Lower lobe of right lung (tissue), 2 donors: ENCODE measurements at regions not wholly inside any gene's neighbourhood (a gene's known extent, or its start where the extent isn't known, plus 50 kb on each side); places are given as distances from the start of the nearest gene placed in this dataset.

Experiments used
- ATAC-seq, 2 donors: fragments of 200-7000 bp; cut with Tn5 transposase; one replicate each; pipeline ENCODE4 v1.9.1; 2020 to 2022; ENCODE audit warnings: mild to moderate bottlenecking in 2 of 2, moderate library complexity in 2 of 2
- DNase-seq: peaks from one replicate; pipeline ENCODE4 v3.0.0-alpha.2; 2020
- H3K27ac ChIP-seq: fragments of 200-600 bp; one replicate; pipeline ENCODE4 v1.8.0; 2022
- H3K27me3 ChIP-seq: fragments of 200-600 bp; one replicate; pipeline ENCODE4 v1.8.0; 2022; ENCODE audit warnings: low read depth
- H3K36me3 ChIP-seq: fragments of 200-600 bp; one replicate; pipeline ENCODE4 v1.8.0; 2022; ENCODE audit warnings: mild to moderate bottlenecking
- H3K4me1 ChIP-seq: fragments of 200-600 bp; one replicate; pipeline ENCODE4 v1.8.0; 2022
- H3K4me3 ChIP-seq: fragments of 200-600 bp; one replicate; pipeline ENCODE4 v1.8.0; 2022; ENCODE audit warnings: mild to moderate bottlenecking
- H3K9me3 ChIP-seq: fragments of 200-600 bp; one replicate; pipeline ENCODE4 v1.8.0; 2022
- CTCF ChIP-seq: fragments of 200-600 bp; IDR thresholded peaks from one replicate; pipeline ENCODE4 v1.8.0; 2022; ENCODE audit warnings: antibody characterized with exemption, mild to moderate bottlenecking
- intact Hi-C: fragments of 100-400 bp; cut with DNase I; formaldehyde crosslinking; loops from one replicate; pipeline ENCODE4 v1.11.0; 2022
- donor health status: DM: no; HTN: yes; CAD: no; lungs with severe emphysema.

GRCh38 chr6:3560211-3560610, 103.4 kb upstream of the SLC22A23 start:
- H3K4me3 ChIP-seq, result no peak overlapping the region
- no peaks in the 10 kb centered on the region for H3K9me3 ChIP-seq
- no peaks in the 10 kb centered on the region for H3K4me1 ChIP-seq
- H3K27ac ChIP-seq, result no peak overlapping the region
- no peak for TF ChIP-seq CTCF
- ATAC-seq, result no peak
- H3K36me3 ChIP-seq, result no peaks in the 10 kb centered on the region
- DNase-seq, result no peak
- no peaks in the 10 kb centered on the region for H3K27me3 ChIP-seq
- intact Hi-C loops, result no loop called here

- no peaks in the 10 kb centered on the region for H3K36me3 ChIP-seq
- H3K27me3 ChIP-seq, result no peaks in the 10 kb centered on the region
- intact Hi-C loops, result no loop called here
- no peak for TF ChIP-seq CTCF
- no peaks in the 10 kb centered on the region for H3K4me1 ChIP-seq
- H3K4me3 ChIP-seq, result no peak overlapping the region
- H3K27ac ChIP-seq, result no peak overlapping the region
- DNase-seq, result no peak
- H3K9me3 ChIP-seq, result no peaks in the 10 kb centered on the region
- ATAC-seq, result no peak
Observed at GRCh38 chr6:3559561-3559960, 102.7 kb upstream of the SLC22A23 start.

GRCh38 chr6:3557336-3557735, 100.5 kb upstream of the SLC22A23 start:
- ATAC-seq, result no peak

GRCh38 chr6:3553254-3553653, 96.4 kb upstream of the SLC22A23 start:
- ATAC-seq (no peak), DNase-seq (no peak)
- Histone ChIP-seq H3K27me3 (no peaks in the 10 kb centered on the region), H3K27ac (no peak overlapping the region), H3K4me1 (no peaks in the 10 kb centered on the region), H3K9me3 (no peaks in the 10 kb centered on the region), H3K36me3 (no peaks in the 10 kb centered on the region), H3K4me3 (no peak overlapping the region)
- intact Hi-C loops, result no loop called here
- no peak for TF ChIP-seq CTCF

More at GRCh38 chr6:3557336-3557735, 100.5 kb upstream of the SLC22A23 start:
- intact Hi-C loops, result no loop called here
- Histone ChIP-seq H3K27ac (no peak overlapping the region), H3K4me1 (no peaks in the 10 kb centered on the region), H3K4me3 (no peak overlapping the region), H3K27me3 (no peaks in the 10 kb centered on the region), H3K36me3 (no peaks in the 10 kb centered on the region), H3K9me3 (no peaks in the 10 kb centered on the region)
- DNase-seq, result no peak
- TF ChIP-seq CTCF, result no peak

- ATAC-seq (no peak), DNase-seq (no peak)
- Histone ChIP-seq H3K4me1 (no peaks in the 10 kb centered on the region), H3K27ac (no peak overlapping the region), H3K27me3 (no peaks in the 10 kb centered on the region), H3K9me3 (no peaks in the 10 kb centered on the region), H3K36me3 (no peaks in the 10 kb centered on the region), H3K4me3 (no peak overlapping the region)
- TF ChIP-seq CTCF, result no peak
- intact Hi-C loops, result no loop called here
Observed at GRCh38 chr6:3551716-3552511, 95.1 kb upstream of the SLC22A23 start.
